IMR-90 (cell line): ENCODE measurements at regions not wholly inside any gene's neighbourhood (a gene's known extent, or its start where the extent isn't known, plus 50 kb on each side); places are given as distances from the start of the nearest gene placed in this dataset.
"Not testable (repeated sequence)": the region's sequence is repeated elsewhere in the genome, so short reads cannot be mapped to it uniquely, and the experiment has no call there.

ENCODE experiments used
- ATAC-seq: fragments of 200-7000 bp; cut with Tn5 transposase; 2 replicates; pipeline ENCODE4 v1.9.1; 2020; ENCODE audit warnings: low read depth, mild to moderate bottlenecking, moderate library complexity
- BruUV-seq: library from RNA; stranded (reverse); fragments of 400-500 nt; replicated peaks from 2 replicates; lab custom pipeline; 2021; lab: Mats Ljungman, UMichigan
- CTCF ChIA-PET: fragments of 300-600 bp; formaldehyde crosslinking; extraction: SDS; loops from one replicate; lab custom pipeline; 2021; ENCODE audit warnings: antibody characterized with exemption; lab: Yijun Ruan, JAX
- POLR2A ChIA-PET: fragments of 300-600 bp; sonication (Branson Sonifier 250); formaldehyde crosslinking; loops from one replicate; lab custom pipeline; 2022; ENCODE audit warnings: antibody characterized with exemption; ENCODE audit not compliant: unreplicated experiment; lab: Charles Lee
- DNase-seq: peaks from one replicate; pipeline ENCODE4 v3.0.0; 2013
- H2AFZ ChIP-seq: replicated peaks from 2 replicates; pipeline ENCODE3; 2013; ENCODE audit warnings: low read length, mild to moderate bottlenecking; ENCODE audit not compliant: poor library complexity
- H2AK5ac ChIP-seq: 2 replicates; pipeline ENCODE4 v1.6.1; 2013; ENCODE audit warnings: low read depth, low read length, inconsistent platforms
- H2AK9ac ChIP-seq: replicated peaks from 2 replicates; pipeline ENCODE3; 2013; ENCODE audit warnings: mild to moderate bottlenecking, low read depth, low read length, moderate library complexity; ENCODE audit not compliant: poor library complexity
- H2BK120ac ChIP-seq: 2 replicates; pipeline ENCODE4 v1.6.1; 2013; ENCODE audit warnings: low read depth, low read length, inconsistent platforms
- H2BK15ac ChIP-seq: 3 replicates; pipeline ENCODE4 v1.6.1; 2013; ENCODE audit warnings: low read depth, low read length, inconsistent platforms
- H2BK20ac ChIP-seq: 2 replicates; pipeline ENCODE4 v1.6.1; 2013; ENCODE audit warnings: low read depth, mild to moderate bottlenecking, inconsistent platforms, low read length, moderate library complexity
- H2BK5ac ChIP-seq: 2 replicates; pipeline ENCODE4 v1.6.1; 2013; ENCODE audit warnings: mild to moderate bottlenecking, low read depth, low read length, inconsistent platforms; ENCODE audit not compliant: poor library complexity, severe bottlenecking
- H3K14ac ChIP-seq: replicated peaks from 2 replicates; pipeline ENCODE4 v1.6.1; 2013; ENCODE audit warnings: low read depth, low read length, inconsistent platforms
- H3K18ac ChIP-seq: 2 replicates; pipeline ENCODE4 v1.6.1; 2013; ENCODE audit warnings: low read depth, low read length, control low read depth
- H3K23ac ChIP-seq: 2 replicates; pipeline ENCODE4 v1.6.1; 2013; ENCODE audit warnings: low read depth, low read length, inconsistent platforms
- H3K27ac ChIP-seq: 2 replicates; pipeline ENCODE4 v1.5.1; 2013; ENCODE audit warnings: mild to moderate bottlenecking, control low read depth, low read length; ENCODE audit not compliant: insufficient read depth
- H3K27me3 ChIP-seq: 2 replicates; pipeline ENCODE4 v1.6.1; 2013; ENCODE audit warnings: low read length; ENCODE audit not compliant: control insufficient read depth, insufficient read depth
- H3K36me3 ChIP-seq: 2 replicates; pipeline ENCODE4 v1.6.1; 2013; ENCODE audit warnings: low read length, mixed read lengths; ENCODE audit not compliant: control insufficient read depth, insufficient read depth
- H3K4ac ChIP-seq: 2 replicates; pipeline ENCODE4 v1.6.1; 2013; ENCODE audit warnings: low read depth, low read length, inconsistent platforms
- H3K4me1 ChIP-seq: 2 replicates; pipeline ENCODE4 v1.6.1; 2013; ENCODE audit warnings: low read length, mixed read lengths; ENCODE audit not compliant: control insufficient read depth, insufficient read depth
- H3K4me2 ChIP-seq: 2 replicates; pipeline ENCODE4 v1.6.1; 2013; ENCODE audit warnings: low read depth, mild to moderate bottlenecking, control low read depth, low read length, moderate library complexity
- H3K4me3 ChIP-seq: 2 replicates; pipeline ENCODE4 v1.5.1; 2013; ENCODE audit warnings: low read depth, mild to moderate bottlenecking, control low read depth, low read length, moderate library complexity; ENCODE audit not compliant: insufficient read depth
- H3K56ac ChIP-seq: 2 replicates; pipeline ENCODE4 v1.6.1; 2013; ENCODE audit warnings: low read length, inconsistent platforms; ENCODE audit not compliant: insufficient read depth; ENCODE audit errors: extremely low read depth
- H3K79me1 ChIP-seq, 2 experiments: 2 replicates each; pipeline ENCODE4 v1.6.1; 2013; ENCODE audit warnings: low read length in 2 of 2, inconsistent platforms in 1 of 2, low read depth in 1 of 2
- H3K9ac ChIP-seq: 2 replicates; pipeline ENCODE4 v1.6.1; 2013; ENCODE audit warnings: low read depth, low read length, control low read depth
- H3K9me1 ChIP-seq: 2 replicates; pipeline ENCODE4 v1.6.1; 2013; ENCODE audit warnings: low read length, inconsistent platforms; ENCODE audit not compliant: insufficient read depth
- H3K9me3 ChIP-seq: 2 replicates; pipeline ENCODE4 v1.6.1; 2013; ENCODE audit warnings: low read length; ENCODE audit not compliant: control insufficient read depth, insufficient read depth
- H4K20me1 ChIP-seq: 2 replicates; pipeline ENCODE4 v1.6.1; 2013; ENCODE audit warnings: low read length, inconsistent platforms; ENCODE audit not compliant: insufficient read depth
- H4K5ac ChIP-seq: 2 replicates; pipeline ENCODE4 v1.6.1; 2013; ENCODE audit warnings: mild to moderate bottlenecking, low read depth, low read length, control low read depth
- H4K8ac ChIP-seq, 2 experiments: 2 replicates each; pipeline ENCODE4 v1.6.1; 2013; ENCODE audit warnings: low read depth in 2 of 2, low read length in 2 of 2, control low read depth in 1 of 2, inconsistent platforms in 1 of 2
- H4K91ac ChIP-seq: 2 replicates; pipeline ENCODE4 v1.6.1; 2013; ENCODE audit warnings: low read depth, low read length, inconsistent platforms; ENCODE audit not compliant: insufficient read depth
- WGBS, 2 experiments: methylation state at CpG; one replicate each; pipeline versions ENCODE4 v1.1.5 to v1.1.7; 2013; ENCODE audit warnings: missing lambda C conversion rate in 2 of 2; ENCODE audit not compliant: insufficient read length in 1 of 2; ENCODE audit errors: extremely low coverage in 2 of 2; 5-methylcytosine and 5-hydroxymethylcytosine counted together
- dilution Hi-C: fragments of 300-500 bp; cut with HindIII; formaldehyde crosslinking; loops from one replicate; pipeline ENCODE4 v1.14.3; 2018; ENCODE audit warnings: low sequenced_read_pairs; ENCODE audit not compliant: unreplicated experiment
- in situ Hi-C: fragments of 300-500 bp; cut with MboI; formaldehyde crosslinking; loops from 3 replicates; pipeline ENCODE4 v1.14.3; 2019; ENCODE audit warnings: low sequenced_read_pairs, inconsistent platforms, mixed read lengths
- intact Hi-C: fragments of 100-400 bp; cut with micrococcal nuclease; formaldehyde crosslinking; loops from 2 replicates; pipeline ENCODE4 v1.10.0; 2022

DNA sequence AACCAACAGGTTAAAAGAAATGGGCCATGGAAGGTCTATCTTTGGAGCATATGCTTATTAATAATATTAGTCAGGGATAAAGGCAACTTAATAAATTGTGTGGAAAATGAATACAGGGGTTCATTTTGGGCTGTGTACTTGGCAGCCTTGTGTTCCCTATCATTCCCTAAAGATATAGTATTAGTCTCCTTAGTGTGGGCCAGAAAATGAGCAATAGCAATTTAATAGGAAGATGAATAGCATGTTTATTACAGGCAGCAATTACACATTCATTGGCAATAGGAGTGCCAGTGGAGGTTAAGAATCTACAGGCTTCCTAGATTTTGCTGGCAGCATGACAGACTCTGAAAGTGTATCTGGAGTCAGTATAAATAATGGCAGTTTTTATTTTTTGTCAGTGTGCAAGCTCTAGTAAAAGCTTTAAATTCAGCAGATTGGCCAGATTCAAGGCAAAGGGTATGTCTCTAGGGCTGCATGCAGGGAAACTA is 98.7 kb upstream of the MTLN start:
- BruUV-seq, H3K36me3 ChIP-seq, H4K8ac ChIP-seq, H4K91ac ChIP-seq, H4K20me1 ChIP-seq, H3K4me3 ChIP-seq, H2BK120ac ChIP-seq, H3K9ac ChIP-seq, H2BK20ac ChIP-seq, H3K9me1 ChIP-seq, H2AK5ac ChIP-seq, H3K56ac ChIP-seq, H2BK15ac ChIP-seq, in situ Hi-C loops, DNase-seq, dilution Hi-C loops, H4K5ac ChIP-seq, CTCF ChIA-PET, H3K79me1 ChIP-seq, H3K27ac ChIP-seq, H3K14ac ChIP-seq, H3K4me1 ChIP-seq, H3K18ac ChIP-seq, H2AK9ac ChIP-seq, H3K27me3 ChIP-seq, H3K23ac ChIP-seq, H2BK5ac ChIP-seq, H3K4ac ChIP-seq, H3K4me2 ChIP-seq, intact Hi-C loops, H2AFZ ChIP-seq, POLR2A ChIA-PET, H3K9me3 ChIP-seq: not testable (repeated sequence)
- 0 out of 2 replicates have a peak, but pooled peaks have one; percentile 11 for ATAC-seq

DNA sequence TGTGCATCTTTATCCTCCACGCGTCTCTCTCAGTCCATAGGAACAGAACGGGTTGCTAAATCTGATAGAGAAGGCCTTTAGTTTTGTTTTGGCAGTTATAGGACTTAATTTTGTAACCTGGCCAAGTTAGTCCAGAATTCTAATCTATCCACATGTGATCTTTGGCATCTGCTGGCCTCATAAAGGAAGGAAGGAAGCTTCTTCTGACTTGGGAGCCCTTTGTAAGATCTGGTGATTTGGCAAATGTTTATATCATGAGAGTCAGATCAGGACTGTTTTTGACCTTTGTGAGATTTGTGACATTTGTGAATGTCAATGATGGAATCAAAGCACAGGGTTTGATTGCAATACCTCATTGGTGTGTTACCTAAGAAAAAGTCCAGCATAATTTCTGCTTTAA is 96.4 kb upstream of the MTLN start:
- POLR2A ChIA-PET, H2BK120ac ChIP-seq, dilution Hi-C loops, H3K4ac ChIP-seq, H3K9me3 ChIP-seq, H2BK5ac ChIP-seq, H3K79me1 ChIP-seq, H3K4me1 ChIP-seq, H3K4me2 ChIP-seq, intact Hi-C loops, H3K56ac ChIP-seq, H2AK9ac ChIP-seq, H3K36me3 ChIP-seq, ATAC-seq, H3K23ac ChIP-seq, H2AFZ ChIP-seq, BruUV-seq, H3K27me3 ChIP-seq, in situ Hi-C loops, H4K5ac ChIP-seq, H3K9me1 ChIP-seq, H4K20me1 ChIP-seq, H2BK20ac ChIP-seq, CTCF ChIA-PET, H3K14ac ChIP-seq, DNase-seq, H2BK15ac ChIP-seq, H3K27ac ChIP-seq, H4K8ac ChIP-seq, H3K9ac ChIP-seq, H2AK5ac ChIP-seq, H3K18ac ChIP-seq, H4K91ac ChIP-seq, H3K4me3 ChIP-seq: not testable (repeated sequence)
- no CpG with 5 or more reads among the region's 3 CpGs for WGBS, 2 experiments
